Medulla oblongata (tissue), 1 donor: ENCODE measurements at regions not wholly inside any gene's neighbourhood (a gene's known extent, or its start where the extent isn't known, plus 50 kb on each side); places are given as distances from the start of the nearest gene placed in this dataset.
"Not testable (repeated sequence)": the region's sequence is repeated elsewhere in the genome, so short reads cannot be mapped to it uniquely, and the experiment has no call there.

Experiments used
- DNase-seq: peaks from one replicate; pipeline ENCODE4 v3.0.0-alpha.2; 2015; ENCODE audit errors: extremely low spot score

- no peak for DNase-seq
Observed at GRCh38 chr2:51921076-51921475, 889.1 kb upstream of the NRXN1 start.

GRCh38 chr2:51920509-51920908 lies 888.6 kb upstream of the NRXN1 start:
- no peak for DNase-seq

- DNase-seq, result no peak
Observed at GRCh38 chr2:51919395-51919794, 887.5 kb upstream of the NRXN1 start.

- DNase-seq, result no peak
Observed at GRCh38 chr2:51918113-51918512, 886.2 kb upstream of the NRXN1 start.

- no peak for DNase-seq
Observed at GRCh38 chr2:51903728-51904127, 871.8 kb upstream of the NRXN1 start.

GRCh38 chr2:51899643-51900042 lies 867.7 kb upstream of the NRXN1 start:
- no peak for DNase-seq

GRCh38 chr2:51894584-51894983 lies 862.7 kb upstream of the NRXN1 start:
- not testable (repeated sequence) for DNase-seq

GRCh38 chr2:51888120-51888519 lies 856.2 kb upstream of the NRXN1 start:
- DNase-seq, result no peak

GRCh38 chr2:51881673-51882072 lies 849.7 kb upstream of the NRXN1 start:
- DNase-seq, result no peak

- DNase-seq, result no peak
Observed at GRCh38 chr2:51880153-51880552, 848.2 kb upstream of the NRXN1 start.

- DNase-seq, result no peak
Observed at GRCh38 chr2:51866361-51866760, 834.4 kb upstream of the NRXN1 start.

GRCh38 chr2:51859260-51859659 lies 827.3 kb upstream of the NRXN1 start:
- DNase-seq, result no peak

GRCh38 chr2:51855683-51856082 lies 823.8 kb upstream of the NRXN1 start:
- no peak for DNase-seq

- DNase-seq, result no peak
Observed at GRCh38 chr2:51846796-51847195, 814.9 kb upstream of the NRXN1 start.

GRCh38 chr2:51846018-51846417 lies 814.1 kb upstream of the NRXN1 start:
- DNase-seq, result no peak

GRCh38 chr2:51844596-51844995 lies 812.7 kb upstream of the NRXN1 start:
- no peak for DNase-seq

GRCh38 chr2:51829477-51829876 lies 797.5 kb upstream of the NRXN1 start:
- DNase-seq, result no peak

- DNase-seq, result no peak
Observed at GRCh38 chr2:51825823-51826222, 793.9 kb upstream of the NRXN1 start.

- DNase-seq, result no peak
Observed at GRCh38 chr2:51813247-51813646, 781.3 kb upstream of the NRXN1 start.

GRCh38 chr2:51812138-51812866 lies 780.4 kb upstream of the NRXN1 start:
- DNase-seq, result no peak

GRCh38 chr2:51810197-51810596 lies 778.3 kb upstream of the NRXN1 start:
- no peak for DNase-seq

- no peak for DNase-seq
Observed at GRCh38 chr2:51807229-51807628, 775.3 kb upstream of the NRXN1 start.

- no peak for DNase-seq
Observed at GRCh38 chr2:51795248-51795888, 763.4 kb upstream of the NRXN1 start.

GRCh38 chr2:51791496-51791895 lies 759.6 kb upstream of the NRXN1 start:
- no peak for DNase-seq
